ENCODE measurements at regions not wholly inside any gene's neighbourhood (a gene's known extent, or its start where the extent isn't known, plus 50 kb on each side); places are given as distances from the start of the nearest gene placed in this dataset.

DNA sequence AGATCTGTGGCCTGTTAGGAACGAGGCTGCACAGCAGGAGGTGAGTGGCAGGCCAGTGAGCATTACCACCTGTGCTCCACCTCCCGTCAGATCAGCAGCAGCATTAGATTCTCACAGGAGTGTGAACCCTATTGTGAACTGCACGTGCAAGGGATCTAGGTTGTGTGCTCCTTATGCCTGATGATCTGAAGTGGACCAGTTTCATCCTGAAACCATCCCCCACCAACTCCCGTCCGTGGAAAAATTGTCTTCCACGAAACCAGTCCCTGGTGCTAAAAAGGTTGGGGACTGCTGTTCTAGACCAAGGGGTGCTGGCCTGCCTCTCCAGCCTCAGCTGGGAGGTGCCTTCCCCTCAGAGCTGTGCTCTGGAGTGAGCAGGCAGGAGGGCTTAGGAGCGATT is 61.4 kb downstream of the RPLP1 start:
- H3K4me1 ChIP-seq: peaks cover 10% of the 10 kb centered on the region
- WGBS (ENCODE audit: missing lambda C conversion rate): 77% methylated on average over 7 of the region's 7 CpGs
- H3K4me2 ChIP-seq: no peak overlapping the region
- no peak for TF ChIP-seq EP300 (IDR thresholded peaks at IDR 0.05)
- no peak for TF ChIP-seq GATA3 (IDR thresholded peaks at IDR 0.05; ENCODE audit: borderline replicate concordance)
- no peak for TF ChIP-seq POLR2AphosphoS2 (conservative IDR thresholded peaks at IDR 0.05; ENCODE audit: low read length)
- ChIA-PET CTCF (interaction anchor here (0.6 to 2.0 kb wide), 6 partner anchors 9 to 270 kb away, joined by 3 to 7 read pairs (median 3); no protein-coding TSS in a partner anchor), POLR2A (no interaction called here)
- FAIRE-seq (no peak), DNase-seq (ENCODE audit: low read depth in 1 of 2, low spot score in 1 of 2) (no peak), ATAC-seq (no peak)
- no peak overlapping the region for H3K27ac ChIP-seq
- H3K9me3 ChIP-seq: peaks cover 8% of the 10 kb centered on the region; the same call in 2 of the 3 replicates
- H3K4me3 ChIP-seq: no peak overlapping the region

DNA sequence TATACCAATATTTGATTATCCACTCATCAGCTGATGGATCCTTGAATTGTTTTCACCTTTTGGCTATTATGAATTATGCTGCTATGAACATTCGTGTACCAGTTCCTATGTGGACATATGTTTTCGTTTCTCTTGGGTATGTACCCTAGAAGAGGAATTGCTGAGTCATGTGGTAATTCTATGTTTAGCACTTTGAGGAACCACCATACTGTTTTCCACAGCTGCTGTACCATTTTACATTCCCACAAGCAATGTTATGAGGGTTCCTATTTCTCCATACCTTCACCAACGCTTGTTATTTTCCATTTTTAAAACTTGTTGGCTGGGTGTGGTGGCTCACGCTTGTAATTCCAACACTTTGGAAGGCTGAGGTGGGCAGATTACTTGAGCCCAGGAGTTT is 62.9 kb downstream of the RPLP1 start:
- H3K27ac ChIP-seq: no peak overlapping the region
- 84% methylated on average over 4 of the region's 4 CpGs for WGBS (ENCODE audit: missing lambda C conversion rate)
- POLR2A ChIA-PET: no interaction called here
- DNase-seq (ENCODE audit: low read depth in 1 of 2, low spot score in 1 of 2) (no peak), ATAC-seq (no peak), FAIRE-seq (peak; percentile 89)
- CTCF ChIA-PET: interaction anchor here (2.0 kb wide), 1 partner anchor 8 kb away, joined by 7 read pairs; no protein-coding TSS in a partner anchor
- H3K4me1 ChIP-seq: peaks cover 9% of the 10 kb centered on the region
- H3K4me2 ChIP-seq: no peak overlapping the region
- no peak overlapping the region for H3K4me3 ChIP-seq
- peaks cover 8% of the 10 kb centered on the region; the same call in 2 of the 3 replicates for H3K9me3 ChIP-seq
- TF ChIP-seq MAFK (IDR thresholded peaks at IDR 0.05; ENCODE audit: partially characterized antibody): peak; percentile 93
- TF ChIP-seq HEYL (CRISPR knock-in tag; IDR thresholded peaks at IDR 0.05): no peak
- no peak for TF ChIP-seq ZFP36 (IDR thresholded peaks at IDR 0.05; ENCODE audit: borderline replicate concordance, partially characterized antibody)
- peak; percentile 86 for TF ChIP-seq NFE2L2 (conservative IDR thresholded peaks at IDR 0.05; ENCODE audit: low read length)

- no peak overlapping the region for H3K4me3 ChIP-seq
- DNase-seq (ENCODE audit: low read depth in 1 of 2, low spot score in 1 of 2): no peak
- CTCF ChIA-PET: interaction anchor here (2.0 kb wide), 1 partner anchor 8 kb away, joined by 7 read pairs; no protein-coding TSS in a partner anchor
- TF ChIP-seq HOXB5 (CRISPR knock-in tag; IDR thresholded peaks at IDR 0.05) (no peak), TFCP2L1 (CRISPR knock-in tag; IDR thresholded peaks at IDR 0.05) (no peak), EHMT2 (IDR thresholded peaks at IDR 0.05; ENCODE audit: low read depth) (no peak), CEBPB (IDR thresholded peaks at IDR 0.05) (no peak), JUN (IDR thresholded peaks at IDR 0.05) (no peak), POLR2A (IDR thresholded peaks at IDR 0.05; ENCODE audit: low read length) (no peak), GATA3 (IDR thresholded peaks at IDR 0.05; ENCODE audit: borderline replicate concordance) (no peak), BHLHE40 (IDR thresholded peaks at IDR 0.05; ENCODE audit: low read depth, low read length) (no peak), SREBF2 (IDR thresholded peaks at IDR 0.05) (no peak), TP53 (CRISPR knock-in tag; IDR thresholded peaks at IDR 0.05) (no peak), NFE2L2 (conservative IDR thresholded peaks at IDR 0.05; ENCODE audit: low read length) (no peak), RAD21 (conservative IDR thresholded peaks at IDR 0.05 in 1 of 2, IDR thresholded peaks at IDR 0.05 in 1 of 2) (no peak), JUNB (IDR thresholded peaks at IDR 0.05) (no peak), FOXS1 (CRISPR knock-in tag; IDR thresholded peaks at IDR 0.05) (no peak), HOXB13 (CRISPR knock-in tag; IDR thresholded peaks at IDR 0.05; ENCODE audit: low read depth) (no peak), HOXA7 (CRISPR knock-in tag; IDR thresholded peaks at IDR 0.05) (no peak)
- TF ChIP-seq, protein P1, sequence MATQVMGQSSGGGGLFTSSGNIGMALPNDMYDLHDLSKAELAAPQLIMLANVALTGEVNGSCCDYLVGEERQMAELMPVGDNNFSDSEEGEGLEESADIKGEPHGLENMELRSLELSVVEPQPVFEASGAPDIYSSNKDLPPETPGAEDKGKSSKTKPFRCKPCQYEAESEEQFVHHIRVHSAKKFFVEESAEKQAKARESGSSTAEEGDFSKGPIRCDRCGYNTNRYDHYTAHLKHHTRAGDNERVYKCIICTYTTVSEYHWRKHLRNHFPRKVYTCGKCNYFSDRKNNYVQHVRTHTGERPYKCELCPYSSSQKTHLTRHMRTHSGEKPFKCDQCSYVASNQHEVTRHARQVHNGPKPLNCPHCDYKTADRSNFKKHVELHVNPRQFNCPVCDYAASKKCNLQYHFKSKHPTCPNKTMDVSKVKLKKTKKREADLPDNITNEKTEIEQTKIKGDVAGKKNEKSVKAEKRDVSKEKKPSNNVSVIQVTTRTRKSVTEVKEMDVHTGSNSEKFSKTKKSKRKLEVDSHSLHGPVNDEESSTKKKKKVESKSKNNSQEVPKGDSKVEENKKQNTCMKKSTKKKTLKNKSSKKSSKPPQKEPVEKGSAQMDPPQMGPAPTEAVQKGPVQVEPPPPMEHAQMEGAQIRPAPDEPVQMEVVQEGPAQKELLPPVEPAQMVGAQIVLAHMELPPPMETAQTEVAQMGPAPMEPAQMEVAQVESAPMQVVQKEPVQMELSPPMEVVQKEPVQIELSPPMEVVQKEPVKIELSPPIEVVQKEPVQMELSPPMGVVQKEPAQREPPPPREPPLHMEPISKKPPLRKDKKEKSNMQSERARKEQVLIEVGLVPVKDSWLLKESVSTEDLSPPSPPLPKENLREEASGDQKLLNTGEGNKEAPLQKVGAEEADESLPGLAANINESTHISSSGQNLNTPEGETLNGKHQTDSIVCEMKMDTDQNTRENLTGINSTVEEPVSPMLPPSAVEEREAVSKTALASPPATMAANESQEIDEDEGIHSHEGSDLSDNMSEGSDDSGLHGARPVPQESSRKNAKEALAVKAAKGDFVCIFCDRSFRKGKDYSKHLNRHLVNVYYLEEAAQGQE (IDR thresholded peaks at IDR 0.05): no peak
- TF ChIP-seq, protein P2, sequence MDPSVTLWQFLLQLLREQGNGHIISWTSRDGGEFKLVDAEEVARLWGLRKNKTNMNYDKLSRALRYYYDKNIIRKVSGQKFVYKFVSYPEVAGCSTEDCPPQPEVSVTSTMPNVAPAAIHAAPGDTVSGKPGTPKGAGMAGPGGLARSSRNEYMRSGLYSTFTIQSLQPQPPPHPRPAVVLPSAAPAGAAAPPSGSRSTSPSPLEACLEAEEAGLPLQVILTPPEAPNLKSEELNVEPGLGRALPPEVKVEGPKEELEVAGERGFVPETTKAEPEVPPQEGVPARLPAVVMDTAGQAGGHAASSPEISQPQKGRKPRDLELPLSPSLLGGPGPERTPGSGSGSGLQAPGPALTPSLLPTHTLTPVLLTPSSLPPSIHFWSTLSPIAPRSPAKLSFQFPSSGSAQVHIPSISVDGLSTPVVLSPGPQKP (IDR thresholded peaks at IDR 0.05; ENCODE audit: low read depth, low read length): no peak
- H3K4me1 ChIP-seq: peaks cover 5% of the 10 kb centered on the region
- no peak for FAIRE-seq
- no peak for ATAC-seq
- peaks cover 5% of the 10 kb centered on the region; the same call in 2 of the 3 replicates for H3K9me3 ChIP-seq
- 63% methylated on average over 3 of the region's 3 CpGs for WGBS (ENCODE audit: missing lambda C conversion rate)
- POLR2A ChIA-PET: no interaction called here
- H3K27ac ChIP-seq: no peak overlapping the region
- no peak overlapping the region for H3K4me2 ChIP-seq
Observed at GRCh38 chr15:69515926-69516325, 63.3 kb downstream of the RPLP1 start.
